SIG-M5 treated with dmso at 0.1 percent for 504 hours (cell line): ENCODE measurements at regions not wholly inside any gene's neighbourhood (a gene's known extent, or its start where the extent isn't known, plus 50 kb on each side); places are given as distances from the start of the nearest gene placed in this dataset.

Source experiments
- DNase-seq: peaks from one replicate; lab custom pipeline; 2025; ENCODE audit not compliant: unreplicated experiment; lab: John Stamatoyannopoulos, UW

- DNase-seq: peak; percentile 2
Measured at GRCh38 chr20:7031222-7031621, 263.7 kb downstream of the BMP2 start.

GRCh38 chr20:7038029-7038428 lies 270.5 kb downstream of the BMP2 start:
- no peak for DNase-seq

- no peak for DNase-seq
Measured at GRCh38 chr20:7057611-7058010, 290.1 kb downstream of the BMP2 start.

GRCh38 chr20:7078804-7079203 lies 311.3 kb downstream of the BMP2 start:
- DNase-seq: no peak

- no peak for DNase-seq
Measured at GRCh38 chr20:7080472-7080871, 313.0 kb downstream of the BMP2 start.

- no peak for DNase-seq
Measured at GRCh38 chr20:7085467-7085866, 318.0 kb downstream of the BMP2 start.

GRCh38 chr20:7087803-7088202 lies 320.3 kb downstream of the BMP2 start:
- no peak for DNase-seq

- DNase-seq: no peak
Measured at GRCh38 chr20:7090001-7090400, 322.5 kb downstream of the BMP2 start.

- no peak for DNase-seq
Measured at GRCh38 chr20:7090811-7091210, 323.3 kb downstream of the BMP2 start.

- DNase-seq: no peak
Measured at GRCh38 chr20:7091655-7092054, 324.2 kb downstream of the BMP2 start.

GRCh38 chr20:7094438-7094997 lies 327.0 kb downstream of the BMP2 start:
- peak; percentile 13 for DNase-seq

- no peak for DNase-seq
Measured at GRCh38 chr20:7106910-7107309, 339.4 kb downstream of the BMP2 start.

- no peak for DNase-seq
Measured at GRCh38 chr20:7108929-7109328, 341.4 kb downstream of the BMP2 start.

- DNase-seq: peak; percentile 37
Measured at GRCh38 chr20:7113577-7114466, 346.3 kb downstream of the BMP2 start.

- DNase-seq: no peak
Measured at GRCh38 chr20:7123457-7123856, 356.0 kb downstream of the BMP2 start.

GRCh38 chr20:7124120-7124519 lies 356.6 kb downstream of the BMP2 start:
- no peak for DNase-seq

- DNase-seq: no peak
Measured at GRCh38 chr20:7136886-7137285, 369.4 kb downstream of the BMP2 start.

- no peak for DNase-seq
Measured at GRCh38 chr20:7137395-7138151, 370.1 kb downstream of the BMP2 start.

- no peak for DNase-seq
Measured at GRCh38 chr20:7144464-7144863, 377.0 kb downstream of the BMP2 start.

- no peak for DNase-seq
Measured at GRCh38 chr20:7146552-7147219, 379.2 kb downstream of the BMP2 start.

- no peak for DNase-seq
Measured at GRCh38 chr20:7147220-7147601, 379.7 kb downstream of the BMP2 start.
